Pancreas (tissue), 10 donors: ENCODE measurements at regions not wholly inside any gene's neighbourhood (a gene's known extent, or its start where the extent isn't known, plus 50 kb on each side); places are given as distances from the start of the nearest gene placed in this dataset.

Source experiments
- ATAC-seq, 4 donors: fragments of 200-7000 bp; cut with Tn5 transposase; one replicate each; pipeline versions ENCODE4 v1.8.0 to v1.9.1; 2020; ENCODE audit warnings: mild to moderate bottlenecking in 4 of 4, moderate library complexity in 4 of 4
- DNase-seq, 6 donors: peaks; one replicate each; pipeline ENCODE4 v3.0.0-alpha.2; 2020
- FAIRE-seq: peaks from 2 replicates; lab custom pipeline; 2012; peaks lifted over from hg19 to GRCh38; lab: Jason Lieb, UNC
- H3K27ac ChIP-seq, 4 donors: fragments of 200-600 bp; sonication (generic); 1 replicate in 3 of 4; 2 replicates in 1 of 4; pipeline versions ENCODE4 v1.5.0 to v1.8.0; 2020
- H3K27me3 ChIP-seq, 4 donors: fragments of 200-600 bp; one replicate each; pipeline ENCODE4 v1.8.0; 2021
- H3K36me3 ChIP-seq, 3 donors: fragments of 200-600 bp; sonication (generic) in 1 of 3; one replicate each; pipeline versions ENCODE4 v1.5.0 to v1.8.0; 2020 to 2021
- H3K4me1 ChIP-seq, 3 donors: fragments of 200-600 bp; one replicate each; pipeline ENCODE4 v1.8.0; 2021
- H3K4me3 ChIP-seq, 4 donors: fragments of 200-600 bp; sonication (generic) in 2 of 4; one replicate each; pipeline versions ENCODE4 v1.5.0 to v1.8.0; 2020 to 2021
- H3K9me3 ChIP-seq, 4 donors: fragments of 200-600 bp; one replicate each; pipeline ENCODE4 v1.8.0; 2021
- WGBS, 2 donors: extraction: QIAGEN DNeasy Blood & Tissue Kit; methylation state at CpG; one replicate each; pipeline ENCODE4 v1.1.7; 2013; 5-methylcytosine and 5-hydroxymethylcytosine counted together
- intact Hi-C, 3 donors: fragments of 100-400 bp; cut with DNase I; formaldehyde crosslinking; loops; one replicate each; pipeline versions ENCODE4 v1.11.1 to v1.14.2; 2022
- TF ChIP-seq, protein P1 (sequence below), 4 donors: fragments of 200-600 bp; sonication (generic) in 3 of 4; IDR thresholded peaks; one replicate each; pipeline versions ENCODE4 v1.5.0 to v1.8.0; 2021; ENCODE audit warnings: antibody characterized with exemption in 4 of 4
- donor health status: healthy with polysubstance abuse.
- donor health status: DM: no; HTN: no; CAD: no; lungs with moderate emphysema.
- donor health status: DM: no; HTN: no; CAD: no.
- donor health status: control.
- donor health status: control.
- donor health status: Bipolar disorder and iron deficiency.
- donor health status: DM: yes; HTN: yes; CAD: no.
- donor health status: DM: no; HTN: no; CAD: no.
- donor health status: DM: no; HTN: no; CAD: no.
- donor health status: DM: yes; HTN: yes; CAD: no.

DNA sequence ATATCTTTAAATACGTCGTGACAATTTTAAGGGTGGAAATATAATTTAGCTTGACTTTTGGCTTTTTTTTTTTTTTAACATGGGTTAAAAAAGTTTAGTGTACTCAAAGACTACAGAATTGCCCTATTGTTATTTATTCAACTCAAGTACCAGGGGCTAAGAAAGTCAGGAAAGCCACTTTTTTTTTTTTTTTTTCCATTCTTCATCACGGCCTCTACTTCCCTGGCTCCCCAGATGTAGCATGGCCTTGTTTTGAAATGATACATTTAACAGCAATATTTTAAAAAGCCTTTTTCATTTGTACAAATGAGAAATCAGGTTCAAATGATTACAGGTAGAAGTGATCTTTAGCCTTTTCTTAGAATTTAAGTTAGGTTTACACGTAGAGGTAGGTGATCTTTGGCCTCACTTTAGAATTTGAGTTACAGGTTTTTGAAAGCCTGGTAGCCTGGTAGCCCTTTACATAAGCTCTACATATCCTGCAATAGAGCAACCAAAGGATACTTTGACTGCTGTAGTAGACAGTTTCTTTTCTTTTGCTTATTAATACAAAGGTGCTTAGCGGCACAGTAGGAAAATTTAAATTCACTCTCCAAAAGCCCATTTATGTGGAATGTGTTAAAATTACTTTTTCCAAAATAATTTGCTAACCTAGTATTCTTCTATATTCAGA is 160.5 kb upstream of the MMS22L start:
- Histone ChIP-seq H3K4me3 (no peak overlapping the region), H3K36me3 (no peaks in the 10 kb centered on the region), H3K4me1 (no peaks in the 10 kb centered on the region), H3K9me3 (no peaks in the 10 kb centered on the region), H3K27ac (no peak overlapping the region), H3K27me3 (no peaks in the 10 kb centered on the region)
- intact Hi-C loops = no loop called here
- whole genome bisulfite sequencing, 2 donors = 86% methylated on average over 5 of the region's 5 CpGs
- TF ChIP-seq, protein P1, sequence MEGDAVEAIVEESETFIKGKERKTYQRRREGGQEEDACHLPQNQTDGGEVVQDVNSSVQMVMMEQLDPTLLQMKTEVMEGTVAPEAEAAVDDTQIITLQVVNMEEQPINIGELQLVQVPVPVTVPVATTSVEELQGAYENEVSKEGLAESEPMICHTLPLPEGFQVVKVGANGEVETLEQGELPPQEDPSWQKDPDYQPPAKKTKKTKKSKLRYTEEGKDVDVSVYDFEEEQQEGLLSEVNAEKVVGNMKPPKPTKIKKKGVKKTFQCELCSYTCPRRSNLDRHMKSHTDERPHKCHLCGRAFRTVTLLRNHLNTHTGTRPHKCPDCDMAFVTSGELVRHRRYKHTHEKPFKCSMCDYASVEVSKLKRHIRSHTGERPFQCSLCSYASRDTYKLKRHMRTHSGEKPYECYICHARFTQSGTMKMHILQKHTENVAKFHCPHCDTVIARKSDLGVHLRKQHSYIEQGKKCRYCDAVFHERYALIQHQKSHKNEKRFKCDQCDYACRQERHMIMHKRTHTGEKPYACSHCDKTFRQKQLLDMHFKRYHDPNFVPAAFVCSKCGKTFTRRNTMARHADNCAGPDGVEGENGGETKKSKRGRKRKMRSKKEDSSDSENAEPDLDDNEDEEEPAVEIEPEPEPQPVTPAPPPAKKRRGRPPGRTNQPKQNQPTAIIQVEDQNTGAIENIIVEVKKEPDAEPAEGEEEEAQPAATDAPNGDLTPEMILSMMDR (IDR thresholded peaks at IDR 0.05) = no peak
- FAIRE-seq (no peak), ATAC-seq (no peak), DNase-seq (no peak)

DNA sequence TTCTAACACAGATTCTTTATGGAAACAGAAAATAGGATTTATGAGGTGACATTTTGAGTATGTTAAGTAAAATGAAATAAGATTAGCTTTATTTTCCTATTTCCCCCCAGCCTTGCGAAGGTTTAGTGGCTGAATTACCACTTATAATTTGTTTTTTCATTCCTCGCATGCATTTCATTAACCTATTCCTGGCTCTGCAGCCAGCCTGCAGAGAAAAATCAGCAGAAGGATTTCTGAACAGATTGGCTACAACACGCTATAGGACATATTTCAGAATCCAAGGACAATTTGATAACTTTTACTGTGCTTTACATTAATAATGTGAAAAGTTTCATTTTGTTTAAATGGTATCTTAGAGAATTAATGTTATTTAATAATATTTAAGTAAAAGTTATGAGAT is 162.4 kb upstream of the MMS22L start:
- Histone ChIP-seq H3K27me3 (no peaks in the 10 kb centered on the region), H3K9me3 (no peaks in the 10 kb centered on the region), H3K36me3 (no peaks in the 10 kb centered on the region), H3K4me1 (no peaks in the 10 kb centered on the region), H3K4me3 (no peak overlapping the region), H3K27ac (no peak overlapping the region)
- intact Hi-C loops = no loop called here
- FAIRE-seq = no peak
- no peak for ATAC-seq
- WGBS, 2 donors = 31 to 34% methylated on average over 3 of the region's 3 CpGs
- TF ChIP-seq, protein P1 (IDR thresholded peaks at IDR 0.05) = no peak
- DNase-seq = no peak

DNA sequence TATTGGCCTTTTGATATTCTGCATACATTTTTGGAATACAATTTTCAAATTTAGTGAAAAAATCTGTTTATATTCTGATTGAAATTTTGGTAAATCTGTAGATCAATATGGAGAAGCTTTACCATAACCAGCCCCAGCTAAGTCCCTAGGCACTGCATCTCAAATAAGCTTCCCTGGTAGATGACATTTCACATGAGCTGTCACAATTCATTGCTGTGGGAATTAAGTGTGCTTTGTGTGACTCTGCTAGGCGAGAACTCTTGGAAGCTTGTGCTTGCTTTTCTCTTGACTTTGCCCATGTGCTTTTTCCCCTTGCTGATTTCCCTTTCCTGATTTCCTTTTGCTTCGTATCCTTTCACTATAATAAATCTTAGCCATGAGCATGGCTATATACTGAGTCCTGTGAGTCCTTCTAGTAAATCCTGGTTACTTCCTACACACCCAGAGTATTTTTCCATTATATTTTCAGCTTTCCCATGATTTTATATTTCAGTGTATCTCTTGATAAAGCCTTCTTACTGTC is 166.5 kb upstream of the MMS22L start:
- H3K27ac ChIP-seq = no peak overlapping the region
- no peak for FAIRE-seq
- intact Hi-C loops = no loop called here
- ATAC-seq = no peak
- no peak overlapping the region for H3K4me3 ChIP-seq
- no peaks in the 10 kb centered on the region for H3K36me3 ChIP-seq
- no peaks in the 10 kb centered on the region for H3K4me1 ChIP-seq
- DNase-seq = no peak
- WGBS, 2 donors = 70 to 80% methylated on average over 2 of the region's 2 CpGs
- H3K27me3 ChIP-seq = no peaks in the 10 kb centered on the region
- TF ChIP-seq, protein P1 (IDR thresholded peaks at IDR 0.05) = no peak
- no peaks in the 10 kb centered on the region for H3K9me3 ChIP-seq

DNA sequence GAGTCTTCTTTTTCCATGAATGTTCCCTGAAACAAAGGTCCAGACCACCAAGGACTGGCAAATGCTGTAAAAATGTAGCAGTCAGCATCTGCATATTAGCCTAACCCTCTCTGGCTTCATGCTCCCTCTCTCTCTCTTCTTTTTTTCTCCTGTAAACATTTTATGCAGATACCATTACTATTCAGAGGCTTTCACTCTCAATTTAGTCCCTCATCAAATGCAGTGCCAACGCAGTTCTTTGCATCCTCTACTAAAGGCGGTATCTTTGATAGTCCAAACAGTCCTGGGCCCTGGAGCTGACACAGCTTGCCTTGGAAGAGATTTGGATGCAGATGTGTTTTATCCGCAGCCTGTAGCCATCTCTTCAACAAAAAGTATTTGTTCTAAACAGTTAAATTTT is 167.1 kb upstream of the MMS22L start:
- intact Hi-C loops = no loop called here

DNA sequence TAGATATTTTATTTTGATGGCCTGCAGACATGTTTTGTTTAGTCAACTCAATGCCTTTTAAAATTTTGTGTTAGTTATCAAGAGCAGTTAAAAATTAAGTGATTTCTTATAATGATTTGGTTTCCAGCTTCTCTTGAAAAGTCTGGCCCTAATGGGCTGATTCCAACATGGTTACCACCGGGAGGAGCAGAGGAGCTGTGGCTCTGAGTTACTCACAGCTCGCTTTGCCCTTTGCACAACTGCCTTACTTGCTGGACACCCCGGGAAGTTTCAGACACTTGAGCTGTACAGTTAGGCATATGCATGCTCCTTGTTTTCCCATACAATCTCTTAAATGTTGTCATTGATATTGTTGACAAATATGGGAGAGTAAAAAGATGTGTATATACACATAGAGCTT is 173.1 kb upstream of the MMS22L start:
- no peak overlapping the region for H3K4me3 ChIP-seq
- H3K27me3 ChIP-seq = no peaks in the 10 kb centered on the region
- intact Hi-C loops = no loop called here
- no peak for DNase-seq
- WGBS, 2 donors = 56 to 61% methylated on average over 3 of the region's 3 CpGs
- H3K4me1 ChIP-seq = no peaks in the 10 kb centered on the region
- TF ChIP-seq, protein P1 (IDR thresholded peaks at IDR 0.05) = no peak
- no peaks in the 10 kb centered on the region for H3K36me3 ChIP-seq
- no peak for FAIRE-seq
- H3K27ac ChIP-seq = no peak overlapping the region
- no peaks in the 10 kb centered on the region for H3K9me3 ChIP-seq
- ATAC-seq = no peak

More for the DNA sequence above, 167.1 kb upstream of the MMS22L start:
- Histone ChIP-seq H3K27me3 (no peaks in the 10 kb centered on the region), H3K9me3 (no peaks in the 10 kb centered on the region), H3K4me3 (no peak overlapping the region), H3K27ac (no peak overlapping the region), H3K36me3 (no peaks in the 10 kb centered on the region), H3K4me1 (no peaks in the 10 kb centered on the region)
- FAIRE-seq (no peak), DNase-seq (no peak), ATAC-seq (no peak)
- TF ChIP-seq, protein P1 (IDR thresholded peaks at IDR 0.05) = no peak
- WGBS, 2 donors = 73 to 82% methylated on average over 3 of the region's 3 CpGs
